Limb (tissue), 2 donors: ENCODE measurements at regions not wholly inside any gene's neighbourhood (a gene's known extent, or its start where the extent isn't known, plus 50 kb on each side); places are given as distances from the start of the nearest gene placed in this dataset.
"Not testable (repeated sequence)": the region's sequence is repeated elsewhere in the genome, so short reads cannot be mapped to it uniquely, and the experiment has no call there.

ENCODE experiments used
- DNase-seq, 2 donors: peaks; one replicate each; pipeline ENCODE4 v3.0.0-alpha.2; 2016; ENCODE audit errors: extremely low spot score in 2 of 2

DNA sequence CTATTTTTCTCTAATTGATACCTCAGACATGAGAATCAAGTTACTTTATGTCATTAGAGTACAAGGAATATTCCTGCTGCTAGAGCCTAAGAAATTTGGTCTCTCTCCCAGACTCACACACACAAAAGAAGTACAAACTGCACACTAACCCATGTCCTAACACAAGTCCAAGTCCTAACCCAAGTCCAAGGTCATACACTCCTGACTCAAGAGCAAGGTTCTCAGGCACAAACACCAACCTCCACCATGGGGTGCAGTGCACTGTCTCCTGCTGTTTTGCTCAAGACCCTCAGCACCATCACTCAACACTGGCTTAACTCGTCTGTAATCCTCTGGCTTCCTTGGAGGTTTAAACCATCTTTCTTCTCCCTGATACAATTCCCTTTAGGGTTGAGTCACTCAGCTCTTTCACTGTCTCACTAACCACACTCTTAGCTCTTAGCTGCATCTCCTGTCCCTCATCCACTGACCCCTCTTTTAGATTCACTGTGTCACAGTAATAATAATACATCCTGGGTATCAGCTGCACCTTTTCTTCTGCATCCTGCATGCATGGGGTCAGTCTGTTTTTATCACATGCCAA, 129.8 kb downstream of the BCL2L11 start:
- no peak for DNase-seq

DNA sequence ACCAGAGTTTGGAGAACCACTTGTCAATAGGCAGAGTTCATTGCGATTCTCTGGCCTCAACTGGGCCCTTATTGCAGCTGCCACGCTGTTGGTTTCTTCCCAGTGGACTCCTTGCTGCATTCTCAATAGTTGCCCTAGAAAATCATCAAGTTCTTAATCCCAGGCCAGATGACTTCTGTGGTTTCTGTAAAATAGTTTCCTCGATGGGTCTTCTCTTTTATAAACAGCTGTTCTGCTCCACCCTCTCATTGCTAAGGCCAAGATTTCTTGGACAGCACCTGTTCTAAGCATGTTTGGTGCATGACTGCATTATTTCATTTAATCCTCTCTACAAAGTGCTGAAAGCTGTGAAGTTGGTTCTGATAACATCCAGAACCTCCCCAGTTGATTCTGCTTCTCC, 131.0 kb downstream of the BCL2L11 start:
- DNase-seq: no peak

- no peak for DNase-seq
Measured at GRCh38 chr2:111252436-111252835, 131.7 kb downstream of the BCL2L11 start.

- not testable (repeated sequence) for DNase-seq
Measured at GRCh38 chr2:111254916-111255315, 134.2 kb downstream of the BCL2L11 start.

DNA sequence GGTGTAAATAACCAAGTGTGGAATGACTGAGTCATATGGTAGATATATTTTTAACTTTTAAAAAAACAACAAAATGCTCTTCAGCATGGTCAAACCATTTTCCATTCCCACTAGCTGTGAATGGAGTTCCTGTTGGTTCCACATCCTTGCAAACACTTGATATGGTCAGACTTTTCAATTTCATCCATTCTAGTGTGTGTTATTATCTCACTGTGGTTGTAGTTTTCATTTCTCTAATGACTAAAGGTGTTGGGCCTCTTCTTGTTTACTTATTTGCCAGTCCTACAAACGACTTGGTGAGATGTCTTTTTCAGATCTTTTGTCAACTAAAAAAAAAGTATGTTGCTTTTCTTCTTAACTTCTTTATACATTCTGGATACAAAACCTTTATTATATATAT, 135.9 kb downstream of the BCL2L11 start:
- not testable (repeated sequence) for DNase-seq

- DNase-seq: not testable (repeated sequence)
Measured at GRCh38 chr2:111257607-111258006, 136.9 kb downstream of the BCL2L11 start.

GRCh38 chr2:111258318-111258717, 137.6 kb downstream of the BCL2L11 start:
- not testable (repeated sequence) for DNase-seq

GRCh38 chr2:111262627-111263379, 142.1 kb downstream of the BCL2L11 start:
- not testable (repeated sequence) for DNase-seq

DNA sequence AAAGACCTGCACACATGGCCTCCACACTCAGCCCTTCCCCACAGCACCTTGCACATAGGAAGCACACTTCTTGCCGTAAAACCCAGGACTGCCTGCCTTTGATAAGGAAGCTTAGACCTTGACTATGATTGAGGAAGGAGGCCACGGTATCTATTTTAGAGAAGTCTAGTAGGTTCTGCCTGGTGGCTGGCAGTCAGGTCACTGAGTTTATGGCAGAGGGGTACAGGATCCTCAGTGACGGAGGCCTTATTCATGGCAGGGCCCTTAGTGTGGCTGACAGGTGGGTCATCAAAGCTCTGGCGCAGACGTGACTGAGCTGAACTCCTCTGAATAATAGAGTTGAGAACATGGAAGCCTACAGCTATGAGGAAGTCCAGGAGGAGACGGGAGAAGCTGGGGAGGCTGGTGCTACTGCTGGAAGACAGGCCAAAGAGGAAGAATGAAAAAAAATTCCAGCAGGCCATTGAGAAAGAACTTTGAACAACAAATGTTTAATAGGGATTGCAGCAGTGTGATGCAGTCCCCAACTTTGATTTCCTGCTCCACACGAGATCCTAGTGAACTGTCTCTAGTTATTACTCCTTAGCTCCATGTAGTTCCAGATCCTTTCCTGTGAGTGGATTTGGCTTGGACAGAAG, 142.8 kb downstream of the BCL2L11 start:
- DNase-seq: not testable (repeated sequence)

DNA sequence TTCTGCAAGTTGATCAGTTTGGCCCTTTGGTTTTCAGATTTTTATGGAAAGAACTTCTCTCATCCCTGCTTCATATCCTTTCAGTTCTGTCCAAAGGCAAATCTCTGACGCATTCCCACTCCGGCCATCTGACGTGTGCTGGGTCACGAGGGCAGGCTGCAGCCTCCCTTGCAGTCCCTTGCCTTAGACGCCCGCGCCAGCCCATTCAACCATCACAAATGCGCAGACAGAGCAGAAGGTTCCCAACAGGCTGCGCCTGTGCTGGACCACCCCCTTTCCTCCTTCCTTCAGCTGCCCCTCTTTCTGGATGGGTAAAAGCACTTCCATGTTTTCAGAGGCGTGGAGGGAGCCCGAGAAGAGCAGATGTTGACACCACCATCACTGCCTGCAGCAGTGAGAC, 144.2 kb downstream of the BCL2L11 start:
- DNase-seq: not testable (repeated sequence)

DNA sequence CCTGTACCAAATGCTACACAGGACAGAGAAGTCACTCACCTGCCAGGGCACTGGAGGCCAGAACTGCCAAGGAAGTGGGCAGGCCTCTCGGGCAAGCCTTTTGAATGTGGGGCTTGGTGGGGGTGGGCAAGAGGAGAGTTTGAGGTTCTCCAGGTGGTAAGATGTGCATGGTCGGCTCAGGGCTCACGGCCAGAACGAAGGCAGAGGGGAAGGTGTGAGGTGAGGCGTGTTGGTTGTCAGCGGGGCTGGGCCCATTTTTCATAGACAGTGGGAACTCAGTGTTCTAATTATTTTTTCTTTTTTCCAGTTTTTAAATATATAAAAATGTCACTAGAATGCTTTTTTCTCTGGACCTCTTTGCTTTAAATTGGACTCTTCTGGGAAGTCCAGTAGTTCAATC, 145.8 kb downstream of the BCL2L11 start:
- DNase-seq: not testable (repeated sequence)

DNA sequence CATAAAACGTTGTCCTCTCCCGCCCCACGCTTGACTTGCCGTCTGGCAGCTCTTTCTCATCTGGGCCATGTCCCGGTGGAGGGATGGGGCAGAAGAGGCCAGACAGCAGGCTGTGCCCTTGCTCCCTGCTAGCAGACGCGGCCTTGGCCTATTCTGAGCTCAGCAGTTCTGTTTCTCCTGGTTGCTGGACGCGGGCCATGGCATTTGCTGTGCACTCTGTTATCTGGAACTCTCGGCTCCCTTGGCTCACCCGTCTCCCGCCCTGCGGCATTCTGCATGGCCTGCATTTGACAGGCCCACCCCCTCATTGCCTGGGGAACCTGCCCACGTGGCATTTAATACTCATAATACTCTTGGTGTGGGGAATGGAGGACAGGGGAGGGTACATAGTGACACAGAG, 146.3 kb downstream of the BCL2L11 start:
- DNase-seq: not testable (repeated sequence)

DNA sequence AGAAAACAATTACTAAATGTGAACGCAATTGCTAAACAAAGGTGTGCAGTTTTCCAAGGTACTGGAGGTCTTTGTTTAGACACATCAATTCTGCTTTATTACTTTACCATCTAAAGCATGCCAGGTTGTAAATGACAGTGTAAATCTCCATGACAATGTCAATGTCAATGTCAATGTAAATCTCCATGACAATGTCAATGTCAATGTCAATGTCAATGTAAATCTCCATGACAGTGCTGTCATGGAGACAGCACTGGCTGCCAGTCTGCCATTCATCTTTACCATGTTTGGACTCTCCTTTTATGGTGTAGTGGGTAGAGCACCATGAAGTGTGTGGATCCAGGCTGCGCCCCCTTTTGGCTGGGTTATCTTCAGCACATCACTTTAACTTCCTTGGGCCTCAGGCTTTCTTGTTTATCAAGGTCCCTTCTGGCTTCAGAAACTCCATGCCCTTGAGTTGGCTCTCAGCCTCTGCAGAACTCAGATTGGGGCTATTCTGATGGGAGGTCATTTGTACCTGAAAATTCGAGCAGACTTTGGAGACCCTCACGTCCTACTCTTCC, 149.1 kb downstream of the BCL2L11 start:
- not testable (repeated sequence) for DNase-seq

DNA sequence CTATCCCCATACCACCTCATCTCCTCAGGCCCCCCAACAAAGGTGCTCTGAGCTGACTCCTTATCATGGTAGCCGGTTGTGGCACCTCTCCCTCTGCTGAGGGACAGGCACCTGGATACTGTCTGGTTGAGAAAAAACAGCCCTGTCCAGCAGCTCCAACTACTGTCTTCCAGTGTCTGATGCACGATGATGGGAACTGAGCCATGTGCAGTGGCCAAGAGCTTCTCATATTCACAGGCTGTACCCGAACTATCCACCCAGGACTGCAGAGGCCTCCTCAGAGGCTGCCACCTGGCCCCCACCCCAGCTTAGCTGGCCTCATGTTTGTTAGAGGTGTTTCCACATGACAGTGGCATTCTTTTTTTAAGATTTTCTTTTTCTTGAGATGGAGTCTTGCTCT, 149.9 kb downstream of the BCL2L11 start:
- DNase-seq: not testable (repeated sequence)

DNA sequence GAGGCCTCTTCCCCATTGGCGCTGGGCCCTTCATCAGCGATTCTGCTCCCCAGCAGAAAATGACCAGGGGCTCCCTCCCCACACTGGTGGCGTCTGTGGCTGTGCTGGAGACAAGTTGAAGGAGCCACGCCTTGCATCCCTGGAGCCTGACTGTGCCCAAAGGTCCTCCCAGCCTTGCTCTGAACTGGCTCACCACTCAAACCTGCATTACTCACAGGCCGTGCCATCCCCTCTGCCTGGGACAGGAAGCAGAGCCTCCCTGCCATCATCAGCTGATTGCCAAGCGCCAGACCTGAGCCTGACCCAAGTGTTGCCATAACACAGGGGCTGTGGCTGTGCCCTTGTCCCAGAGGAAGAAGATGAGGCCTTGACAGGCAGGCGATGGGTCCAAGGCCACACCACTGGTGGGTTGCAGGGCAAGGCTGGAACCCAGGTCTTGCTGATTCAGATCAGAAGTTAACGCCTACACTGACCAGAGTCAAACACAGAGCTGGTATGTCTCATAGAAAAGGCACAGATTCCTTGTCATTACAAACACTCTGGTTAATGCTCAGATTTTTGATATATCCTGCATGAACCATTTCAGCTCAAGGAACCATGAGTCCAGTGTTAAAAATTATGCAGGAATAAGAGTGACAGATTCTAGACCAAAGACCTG, 151.1 kb downstream of the BCL2L11 start:
- DNase-seq: not testable (repeated sequence)

GRCh38 chr2:111273007-111273406, 152.3 kb downstream of the BCL2L11 start:
- not testable (repeated sequence) for DNase-seq

GRCh38 chr2:111275047-111275853, 154.5 kb downstream of the BCL2L11 start:
- DNase-seq: not testable (repeated sequence)

GRCh38 chr2:111275854-111276171, 155.1 kb downstream of the BCL2L11 start:
- DNase-seq: not testable (repeated sequence)

GRCh38 chr2:111278133-111278532, 157.4 kb downstream of the BCL2L11 start:
- DNase-seq: not testable (repeated sequence)

- not testable (repeated sequence) for DNase-seq
Measured at GRCh38 chr2:111280709-111281286, 160.1 kb downstream of the BCL2L11 start.

DNA sequence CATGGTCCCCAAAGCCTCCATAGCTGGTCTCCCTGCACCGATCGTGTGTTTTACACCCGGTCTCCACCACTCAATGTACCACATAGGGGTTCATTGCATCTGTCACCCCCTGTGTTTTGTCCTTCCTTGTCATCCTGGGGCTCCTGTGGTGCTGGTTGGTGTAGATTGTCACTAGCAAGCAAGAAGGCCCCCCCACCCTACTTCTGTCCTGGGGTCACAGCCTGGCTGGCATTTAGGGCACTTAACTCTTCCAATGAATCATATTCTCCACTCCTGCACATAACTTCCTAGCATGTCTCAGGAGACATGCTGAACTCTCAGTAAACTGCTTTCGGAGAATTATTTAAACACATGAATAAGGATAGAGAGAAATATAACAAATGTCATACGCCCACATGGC, 161.4 kb downstream of the BCL2L11 start:
- DNase-seq: not testable (repeated sequence)
